Endothelial cell of umbilical vein (primary cell): ENCODE measurements at regions not wholly inside any gene's neighbourhood (a gene's known extent, or its start where the extent isn't known, plus 50 kb on each side); places are given as distances from the start of the nearest gene placed in this dataset.

Experiments
- BruUV-seq: library from RNA; stranded (reverse); fragments of 400-500 nt; replicated peaks from 2 replicates; lab custom pipeline; 2021; lab: Mats Ljungman, UMichigan
- CTCF ChIA-PET: fragments of 300-600, 350-600 bp; sonication (Branson Sonifier 250); formaldehyde crosslinking; loops from one replicate; lab custom pipeline; 2021; ENCODE audit warnings: antibody characterized with exemption, inconsistent platforms; lab: Charles Lee
- POLR2A ChIA-PET: fragments of 300-600, 350-600 bp; sonication (Branson Sonifier 250); formaldehyde crosslinking; loops from one replicate; lab custom pipeline; 2021; ENCODE audit warnings: antibody characterized with exemption, inconsistent platforms; lab: Charles Lee
- DNase-seq: peaks from one replicate; pipeline ENCODE4 v3.0.0-alpha.2; 2011; ENCODE audit warnings: low read depth, low spot score
- FAIRE-seq: peaks from 2 replicates; lab custom pipeline; 2011; peaks lifted over from hg19 to GRCh38; lab: Jason Lieb, UNC
- H2AFZ ChIP-seq: 2 replicates; pipeline ENCODE4 v1.6.0; 2012; ENCODE audit warnings: low read depth, low read length, control low read depth, inconsistent platforms
- H3K27ac ChIP-seq: 2 replicates; pipeline ENCODE4 v1.5.1; 2011; ENCODE audit warnings: low read depth, mild to moderate bottlenecking, control low read depth, low read length, moderate library complexity; ENCODE audit not compliant: insufficient read depth
- H3K27me3 ChIP-seq, 2 experiments: 2 replicates each; pipeline versions ENCODE4 v1.6.0 to v1.6.1; 2011; ENCODE audit warnings: low read length in 2 of 2, mixed read lengths in 1 of 2; ENCODE audit not compliant: control insufficient read depth in 2 of 2, insufficient read depth in 2 of 2
- H3K36me3 ChIP-seq, 2 experiments: 2 replicates in 1 of 2; 3 replicates in 1 of 2; pipeline ENCODE4 v1.5.1; 2011; ENCODE audit warnings: low read length in 2 of 2, mild to moderate bottlenecking in 1 of 2, moderate library complexity in 1 of 2; ENCODE audit not compliant: control insufficient read depth in 2 of 2, insufficient read depth in 2 of 2; ENCODE audit errors: extremely low read depth in 1 of 2
- H3K4me1 ChIP-seq: 3 replicates; pipeline ENCODE4 v1.5.1; 2011; ENCODE audit warnings: mild to moderate bottlenecking, low read length; ENCODE audit not compliant: control insufficient read depth, insufficient read depth; ENCODE audit errors: extremely low read depth
- H3K4me2 ChIP-seq: 2 replicates; pipeline ENCODE4 v1.6.1; 2011; ENCODE audit warnings: low read length, control low read depth, mixed read lengths; ENCODE audit not compliant: insufficient read depth
- H3K4me3 ChIP-seq, 3 experiments: fragments of 200-600 bp in 1 of 3; sonication (generic), shearing (Covaris generic) in 1 of 3; replicated peaks in 1 of 3; 2 replicates each; pipeline ENCODE4 v1.5.1; 2011 to 2016; ENCODE audit warnings: control low read depth in 3 of 3, low read length in 3 of 3, mild to moderate bottlenecking in 2 of 3, inconsistent platforms in 1 of 3, low read depth in 1 of 3, moderate library complexity in 1 of 3; ENCODE audit not compliant: insufficient read depth in 1 of 3
- H3K79me2 ChIP-seq: 2 replicates; pipeline ENCODE4 v1.6.0; 2012; ENCODE audit warnings: low read length, inconsistent platforms; ENCODE audit not compliant: control insufficient read depth, insufficient read depth
- H3K9ac ChIP-seq: replicated peaks from 2 replicates; pipeline ENCODE3; 2011; ENCODE audit warnings: low read length, control low read depth; ENCODE audit not compliant: insufficient read depth; ENCODE audit errors: extremely low read depth
- H3K9me1 ChIP-seq: replicated peaks from 3 replicates; pipeline ENCODE4 v1.6.0; 2011; ENCODE audit warnings: mild to moderate bottlenecking, low read length; ENCODE audit not compliant: control insufficient read depth, insufficient read depth; ENCODE audit errors: extremely low read depth
- H3K9me3 ChIP-seq: replicated peaks from 2 replicates; pipeline ENCODE4 v1.5.1; 2012; ENCODE audit warnings: low read length, inconsistent platforms; ENCODE audit not compliant: control insufficient read depth, insufficient read depth
- H4K20me1 ChIP-seq: replicated peaks from 2 replicates; pipeline ENCODE3; 2011; ENCODE audit warnings: mild to moderate bottlenecking, low read length; ENCODE audit not compliant: control insufficient read depth, insufficient read depth; ENCODE audit errors: extremely low read depth
- EZH2 ChIP-seq: IDR thresholded peaks from 2 replicates; pipeline ENCODE4 v1.6.1; 2012; ENCODE audit warnings: borderline replicate concordance, low read depth, mild to moderate bottlenecking, moderate library complexity, low read length, inconsistent platforms; ENCODE audit not compliant: severe bottlenecking
- JUN ChIP-seq: IDR thresholded peaks from 2 replicates; pipeline ENCODE4 v1.6.1; 2011; ENCODE audit warnings: borderline replicate concordance, low read depth; ENCODE audit not compliant: insufficient read length, insufficient read depth
- POLR2A ChIP-seq: IDR thresholded peaks from 2 replicates; pipeline ENCODE4 v1.6.1; 2012; ENCODE audit warnings: low read depth, mild to moderate bottlenecking, control low read depth, low read length
- POLR2AphosphoS5 ChIP-seq: IDR thresholded peaks from 2 replicates; pipeline ENCODE4 v1.6.1; 2012; ENCODE audit warnings: low read depth, mild to moderate bottlenecking, control low read depth, low read length, moderate library complexity; ENCODE audit not compliant: insufficient read depth
- dilution Hi-C: fragments of 300-500 bp; cut with MboI; formaldehyde crosslinking; loops from one replicate; pipeline ENCODE4 v1.15.0; 2019; ENCODE audit warnings: low sequenced_read_pairs; ENCODE audit not compliant: extremely low pct_ligation_motif_present
- intact Hi-C: fragments of 100-400 bp; cut with micrococcal nuclease; formaldehyde crosslinking; loops from one replicate; pipeline ENCODE4 v1.10.0; 2022
- TF ChIP-seq, protein P1 (sequence below), 2 donors: IDR thresholded peaks; 1 replicate in 1 of 2; 2 replicates in 1 of 2; pipeline ENCODE4 v1.5.1; 2011; ENCODE audit warnings: low read length in 2 of 2, mild to moderate bottlenecking in 2 of 2, moderate library complexity in 2 of 2, control low read depth in 1 of 2, inconsistent platforms in 1 of 2, low read depth in 1 of 2; ENCODE audit not compliant: insufficient read depth in 1 of 2; ENCODE audit errors: extremely low read depth in 1 of 2
- TF ChIP-seq, protein P2 (sequence below): IDR thresholded peaks from 2 replicates; pipeline ENCODE4 v1.6.1; 2011; ENCODE audit not compliant: insufficient read depth, insufficient read length

DNA sequence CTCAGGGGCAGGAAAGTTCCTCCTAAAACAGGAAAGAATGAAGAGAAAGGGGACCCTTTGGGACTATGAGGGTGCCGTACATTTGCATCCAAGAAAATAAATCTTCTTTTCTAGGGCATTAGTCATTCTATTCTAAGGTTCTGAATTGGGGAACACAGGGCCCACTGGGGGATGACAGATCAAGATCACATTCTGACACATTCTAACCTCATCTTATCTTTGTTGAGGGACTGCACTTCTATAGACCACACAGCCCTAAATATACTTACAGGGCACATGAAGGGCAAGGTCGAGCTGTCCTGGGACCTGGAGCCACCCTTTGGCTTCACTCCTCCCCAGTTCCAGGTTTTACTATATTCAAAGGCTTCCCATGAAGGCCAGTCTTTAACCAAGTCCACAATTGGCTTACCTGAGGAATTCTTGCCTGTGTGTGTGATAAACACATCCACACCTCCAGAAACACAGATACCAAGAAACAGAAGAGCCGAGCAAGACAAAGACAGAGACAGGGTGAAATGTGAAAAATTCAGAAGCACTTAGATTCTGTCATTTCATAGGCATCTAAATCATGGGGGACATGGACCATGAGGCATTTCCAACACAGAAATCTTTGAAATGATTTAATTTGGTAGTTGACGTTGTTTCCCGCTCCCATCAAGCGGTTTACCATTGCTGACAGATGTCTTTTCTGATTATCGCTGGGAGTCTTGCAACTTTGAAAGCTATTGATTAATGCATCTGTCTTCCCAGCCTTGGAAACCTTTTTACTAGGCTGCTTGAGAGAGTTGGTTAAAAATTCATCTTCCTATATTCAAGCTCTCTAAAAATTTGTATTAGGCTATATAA lies 75.8 kb downstream of the CCDC71L start:
- Histone ChIP-seq H3K79me2 (no peaks in the 10 kb centered on the region), H3K4me2 (no peak overlapping the region), H3K36me3 (no peaks in the 10 kb centered on the region), H3K4me3 (no peak overlapping the region), H3K9me3 (no peaks in the 10 kb centered on the region), H3K27me3 (no peaks in the 10 kb centered on the region), H3K9me1 (no peaks in the 10 kb centered on the region), H3K9ac (no peak overlapping the region), H2AFZ (no peak overlapping the region), H3K27ac (no peak overlapping the region), H4K20me1 (no peaks in the 10 kb centered on the region), H3K4me1 (peaks cover 15% of the 10 kb centered on the region)
- BruUV-seq, result no TSS peak
- intact Hi-C loops (no loop called here), dilution Hi-C loops (no loop called here)
- no peak for FAIRE-seq
- ChIA-PET POLR2A (no interaction called here), CTCF (interaction anchor here (1.0 kb wide), 1 partner anchor 42 kb away, joined by 5 read pairs; no protein-coding TSS in a partner anchor)
- TF ChIP-seq JUN (no peak), POLR2AphosphoS5 (no peak), POLR2A (no peak), EZH2 (no peak)
- TF ChIP-seq, protein P1, sequence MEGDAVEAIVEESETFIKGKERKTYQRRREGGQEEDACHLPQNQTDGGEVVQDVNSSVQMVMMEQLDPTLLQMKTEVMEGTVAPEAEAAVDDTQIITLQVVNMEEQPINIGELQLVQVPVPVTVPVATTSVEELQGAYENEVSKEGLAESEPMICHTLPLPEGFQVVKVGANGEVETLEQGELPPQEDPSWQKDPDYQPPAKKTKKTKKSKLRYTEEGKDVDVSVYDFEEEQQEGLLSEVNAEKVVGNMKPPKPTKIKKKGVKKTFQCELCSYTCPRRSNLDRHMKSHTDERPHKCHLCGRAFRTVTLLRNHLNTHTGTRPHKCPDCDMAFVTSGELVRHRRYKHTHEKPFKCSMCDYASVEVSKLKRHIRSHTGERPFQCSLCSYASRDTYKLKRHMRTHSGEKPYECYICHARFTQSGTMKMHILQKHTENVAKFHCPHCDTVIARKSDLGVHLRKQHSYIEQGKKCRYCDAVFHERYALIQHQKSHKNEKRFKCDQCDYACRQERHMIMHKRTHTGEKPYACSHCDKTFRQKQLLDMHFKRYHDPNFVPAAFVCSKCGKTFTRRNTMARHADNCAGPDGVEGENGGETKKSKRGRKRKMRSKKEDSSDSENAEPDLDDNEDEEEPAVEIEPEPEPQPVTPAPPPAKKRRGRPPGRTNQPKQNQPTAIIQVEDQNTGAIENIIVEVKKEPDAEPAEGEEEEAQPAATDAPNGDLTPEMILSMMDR (IDR thresholded peaks at IDR 0.05; ENCODE audit: extremely low read depth in 1 of 2, insufficient read depth in 1 of 2, low read depth in 1 of 2, low read length in 2 of 2), result no peak
- TF ChIP-seq, protein P2, sequence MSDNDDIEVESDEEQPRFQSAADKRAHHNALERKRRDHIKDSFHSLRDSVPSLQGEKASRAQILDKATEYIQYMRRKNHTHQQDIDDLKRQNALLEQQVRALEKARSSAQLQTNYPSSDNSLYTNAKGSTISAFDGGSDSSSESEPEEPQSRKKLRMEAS, result no peak
- no peak for DNase-seq
